HG03460 (cell line): ENCODE measurements at regions not wholly inside any gene's neighbourhood (a gene's known extent, or its start where the extent isn't known, plus 50 kb on each side); places are given as distances from the start of the nearest gene placed in this dataset.
"Not testable (repeated sequence)": the region's sequence is repeated elsewhere in the genome, so short reads cannot be mapped to it uniquely, and the experiment has no call there.

Experiments used
- ATAC-seq: cut with Tn5 transposase; IDR thresholded peaks from one replicate; pipeline ENCODE4 v1.9.1; 2021; ENCODE audit not compliant: unreplicated experiment

DNA sequence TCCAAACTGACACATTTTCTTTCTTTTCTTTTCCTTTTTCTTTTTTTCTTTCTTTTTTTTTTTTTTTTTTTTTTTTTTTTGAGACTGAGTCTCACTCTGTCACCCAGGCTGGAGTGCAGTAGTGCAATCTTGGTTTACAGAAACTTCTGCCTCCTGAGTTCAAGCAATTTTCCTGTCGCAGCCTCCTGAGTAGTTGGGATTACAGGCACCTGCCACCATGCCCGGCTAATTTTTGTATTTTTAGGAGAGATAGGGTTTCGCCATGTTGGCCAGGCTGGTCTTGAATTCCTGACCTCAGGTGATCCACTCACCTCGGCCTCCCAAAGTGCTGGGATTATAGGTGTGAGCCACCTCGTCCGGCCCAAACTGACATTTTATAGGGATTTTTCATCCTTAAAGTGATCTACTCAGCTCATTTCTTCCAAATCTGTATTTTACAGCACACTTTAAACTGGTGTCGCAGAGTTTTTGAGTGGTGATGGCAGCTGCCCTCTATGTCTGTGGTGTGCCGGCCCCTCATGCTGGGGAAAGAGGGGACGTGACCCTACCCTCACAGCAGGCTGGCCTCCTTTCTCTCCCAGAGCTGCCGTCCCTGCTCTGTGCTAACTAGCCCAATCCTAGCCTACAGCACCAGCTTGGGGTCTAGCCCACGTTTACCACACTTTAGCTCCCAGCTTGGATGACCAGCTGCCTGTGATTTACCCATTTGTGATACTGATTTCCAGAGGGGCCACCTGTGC, 211.9 kb upstream of the HAAO start:
- not testable (repeated sequence) for ATAC-seq

DNA sequence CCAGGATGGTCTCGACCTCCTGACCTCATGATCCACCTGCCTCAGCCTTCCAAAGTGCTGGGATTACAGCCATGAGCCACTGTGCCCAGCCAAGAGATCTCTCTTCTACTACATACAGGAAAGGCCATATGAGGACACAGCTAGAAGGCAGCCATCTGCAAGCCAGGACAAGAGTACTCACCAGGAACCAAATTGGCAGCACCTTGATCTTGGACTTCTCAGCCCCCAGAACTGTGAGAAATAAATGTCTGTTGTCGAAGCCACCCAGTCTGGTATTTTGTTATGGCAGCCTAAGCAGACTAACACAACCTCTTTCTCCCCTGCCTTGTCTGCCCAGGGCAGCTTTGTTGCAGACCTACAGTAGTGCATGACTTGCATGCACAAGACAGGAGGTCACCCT, 211.3 kb upstream of the HAAO start:
- no peak for ATAC-seq

DNA sequence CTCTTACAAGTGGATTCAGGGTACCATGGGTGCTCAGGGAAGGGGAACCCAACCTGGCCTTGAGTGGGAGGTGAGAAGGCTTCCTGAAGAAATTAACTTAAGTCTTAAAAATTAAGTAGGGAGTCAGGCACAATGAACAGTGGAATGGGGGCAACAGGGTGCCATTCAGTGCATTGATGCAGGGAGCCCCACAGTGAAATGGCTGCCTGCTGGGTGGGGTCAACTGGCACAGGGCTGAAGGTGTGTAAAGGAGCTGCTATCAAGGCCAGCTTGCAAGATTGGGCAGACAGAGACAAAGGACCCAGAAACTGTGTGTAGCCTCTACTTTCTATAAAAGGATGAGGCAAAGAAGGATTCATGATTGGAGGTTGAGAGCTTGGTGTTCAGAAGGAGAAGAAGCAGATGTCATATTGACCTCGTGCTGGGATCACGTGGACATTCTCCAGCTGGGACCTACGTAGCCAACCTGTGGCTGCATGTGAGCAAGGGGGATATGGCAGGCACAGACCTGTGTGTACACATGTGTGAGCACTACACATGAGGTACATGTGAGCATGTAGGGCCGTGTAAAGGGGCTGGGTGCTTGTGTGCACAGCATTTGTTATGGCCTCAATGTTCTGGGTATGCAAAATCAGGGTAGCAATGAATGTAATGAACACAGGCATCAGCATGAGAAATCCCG, 209.5 kb upstream of the HAAO start:
- ATAC-seq: no peak

DNA sequence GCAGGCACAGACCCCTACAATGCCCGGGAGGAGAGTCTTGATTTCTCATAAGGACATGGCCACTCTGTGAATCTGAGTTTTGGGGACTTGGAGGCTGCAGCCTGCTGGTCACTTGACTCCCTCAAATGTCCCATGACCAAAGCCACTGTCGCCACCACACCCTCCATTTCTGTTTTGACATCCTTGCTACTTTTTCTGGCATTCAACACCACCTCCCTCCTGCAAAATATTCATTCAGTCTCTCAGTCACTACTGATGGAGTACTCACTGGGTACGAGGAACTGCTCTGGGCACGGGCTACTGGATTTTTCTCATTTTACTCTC, 208.6 kb upstream of the HAAO start:
- ATAC-seq: no peak

DNA sequence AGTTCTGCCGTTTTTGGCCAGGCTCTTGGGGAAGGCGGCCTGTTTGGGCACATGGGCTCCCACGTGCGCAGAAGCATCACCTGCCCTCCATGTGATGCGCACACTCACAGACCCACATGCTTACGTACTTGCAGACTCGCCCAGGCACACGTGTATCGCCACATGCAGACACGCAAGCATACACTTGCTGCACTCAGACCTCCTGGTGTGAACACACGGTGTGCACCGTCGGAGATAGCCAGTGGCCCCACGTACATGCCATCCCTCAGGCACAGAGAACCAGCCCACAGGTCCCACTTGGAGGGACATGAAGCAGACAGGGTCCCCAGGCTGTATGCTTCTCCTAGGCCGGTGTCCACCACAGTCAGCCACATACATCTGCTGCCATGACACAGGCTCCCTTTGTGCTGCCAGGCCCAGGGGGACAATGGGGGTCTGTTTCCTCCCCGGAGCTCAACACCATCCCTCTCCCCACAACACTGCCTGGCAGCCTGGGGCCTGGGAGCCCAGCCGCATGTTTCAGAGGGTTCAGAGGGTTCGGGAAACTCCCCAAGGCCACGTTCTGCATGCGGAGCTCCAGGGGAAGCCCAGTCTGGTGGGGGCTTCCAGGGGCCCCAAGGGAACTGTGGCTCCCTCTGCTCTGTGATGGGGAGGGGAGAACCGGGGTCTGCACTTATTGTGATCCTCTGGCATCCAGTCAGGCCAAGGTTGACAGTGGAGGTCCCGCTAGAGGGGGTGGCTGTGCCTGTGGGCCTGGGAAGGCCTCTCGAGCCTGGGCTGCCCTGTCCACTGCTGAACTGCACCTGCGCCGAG, 208.1 kb upstream of the HAAO start:
- ATAC-seq: no peak

DNA sequence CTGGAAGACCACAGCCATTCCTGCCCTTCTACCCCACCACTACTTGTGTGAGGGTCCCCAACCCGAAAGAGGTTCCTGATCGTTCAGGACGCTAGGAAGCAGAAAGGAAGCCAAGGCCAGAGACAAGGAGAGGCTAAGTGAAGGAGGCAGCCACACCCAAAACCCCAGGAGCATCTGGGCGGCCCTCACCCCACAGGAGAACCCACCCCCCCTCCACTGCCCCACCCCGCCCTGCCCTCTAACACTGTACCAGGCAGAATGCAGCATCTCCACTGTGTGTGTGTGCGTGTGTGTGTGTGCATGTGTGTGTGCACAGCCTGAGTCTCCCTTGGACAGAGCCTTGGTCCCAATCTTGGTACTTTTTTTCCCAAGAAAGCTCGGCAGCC, 207.5 kb upstream of the HAAO start:
- no peak for ATAC-seq

DNA sequence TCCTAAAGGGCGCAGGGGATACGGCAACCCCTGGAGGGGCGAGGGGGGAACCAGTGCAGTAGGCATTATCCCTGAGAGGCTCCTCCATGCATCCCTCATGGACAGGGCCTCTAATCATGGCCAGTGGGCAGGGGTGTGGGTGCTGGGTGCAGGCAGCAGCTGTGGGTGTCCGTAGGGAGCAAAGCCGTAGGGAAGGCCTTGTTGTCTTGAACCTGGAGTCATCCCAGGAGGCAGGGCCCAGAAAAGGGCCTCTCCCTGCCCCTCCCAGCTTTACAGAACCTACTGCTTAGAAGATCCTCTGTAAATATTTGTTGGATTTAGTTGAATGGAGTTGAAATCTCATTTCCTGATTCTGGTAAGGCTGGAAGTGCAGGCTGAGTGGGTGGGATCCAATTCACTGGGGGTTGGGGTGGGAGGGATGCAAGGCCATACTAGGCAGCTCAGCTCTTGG, 207.0 kb upstream of the HAAO start:
- no peak for ATAC-seq

DNA sequence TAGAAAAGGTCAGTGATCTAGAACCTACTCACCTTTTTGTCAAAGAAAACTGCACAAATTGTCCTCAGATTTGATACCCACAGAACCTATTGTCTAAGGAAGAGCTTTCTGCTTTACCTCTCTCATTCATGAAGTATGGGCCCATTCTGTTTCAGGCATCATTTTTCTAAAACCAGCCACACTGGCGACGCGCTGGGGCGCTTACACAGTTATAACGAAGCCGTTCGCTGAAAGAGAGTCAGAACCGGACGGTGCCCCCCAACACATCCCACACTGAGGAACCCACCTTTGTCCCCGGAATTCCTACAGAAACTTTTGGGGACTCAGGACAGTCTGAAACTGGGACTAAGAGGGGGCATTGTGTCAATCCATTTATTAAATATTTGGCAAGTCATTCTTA, 206.3 kb upstream of the HAAO start:
- no peak for ATAC-seq

DNA sequence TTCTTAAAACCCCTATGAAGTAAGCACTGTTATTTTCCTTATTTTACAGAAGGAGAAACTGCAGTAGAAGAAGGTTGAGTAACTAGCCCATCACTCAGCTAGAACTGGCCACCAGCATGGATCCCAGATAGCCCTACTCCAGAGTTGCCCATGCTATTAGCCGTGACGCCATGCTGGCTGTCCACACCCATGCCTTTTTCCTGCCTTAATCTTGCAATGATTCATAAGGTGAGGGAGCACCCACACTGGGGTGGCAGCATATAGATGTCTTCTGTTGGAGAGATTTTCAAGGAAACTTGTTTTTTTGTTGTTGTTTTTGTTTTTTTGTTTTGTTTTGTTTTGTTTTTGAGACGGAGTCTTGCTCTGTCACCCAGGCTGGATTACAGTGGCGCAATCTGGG, 204.1 kb upstream of the HAAO start:
- no peak for ATAC-seq

DNA sequence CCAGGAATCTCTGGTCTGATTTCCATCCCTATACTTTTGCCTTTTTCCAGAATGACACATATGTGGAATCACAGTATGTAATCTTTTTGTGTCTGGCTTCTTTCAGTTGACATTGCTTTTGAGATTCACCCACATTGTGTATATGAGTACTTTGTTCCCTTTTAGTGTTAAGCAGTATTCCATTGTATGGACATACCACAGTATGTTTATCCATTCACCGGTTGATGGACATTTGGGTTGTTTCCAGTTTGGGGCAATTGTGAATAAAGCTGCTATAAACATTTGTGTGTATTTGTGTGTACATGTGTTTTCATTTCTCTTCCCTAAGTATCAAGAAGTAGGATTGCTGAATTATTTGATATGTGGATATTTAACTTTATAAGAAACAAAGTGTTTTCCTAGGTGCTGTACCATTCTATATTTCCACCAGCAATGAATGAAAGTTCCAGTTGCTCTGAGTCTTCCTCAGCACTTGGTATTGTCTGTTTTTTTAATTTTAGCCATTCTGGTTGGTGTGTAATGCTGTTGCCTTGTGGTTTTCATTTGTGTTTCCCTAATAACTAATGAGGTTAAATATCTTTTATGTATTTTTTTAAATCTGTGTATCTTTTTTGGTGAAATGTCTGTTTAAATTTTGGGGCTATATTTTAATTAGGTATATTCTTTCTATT, 203.5 kb upstream of the HAAO start:
- ATAC-seq: no peak

DNA sequence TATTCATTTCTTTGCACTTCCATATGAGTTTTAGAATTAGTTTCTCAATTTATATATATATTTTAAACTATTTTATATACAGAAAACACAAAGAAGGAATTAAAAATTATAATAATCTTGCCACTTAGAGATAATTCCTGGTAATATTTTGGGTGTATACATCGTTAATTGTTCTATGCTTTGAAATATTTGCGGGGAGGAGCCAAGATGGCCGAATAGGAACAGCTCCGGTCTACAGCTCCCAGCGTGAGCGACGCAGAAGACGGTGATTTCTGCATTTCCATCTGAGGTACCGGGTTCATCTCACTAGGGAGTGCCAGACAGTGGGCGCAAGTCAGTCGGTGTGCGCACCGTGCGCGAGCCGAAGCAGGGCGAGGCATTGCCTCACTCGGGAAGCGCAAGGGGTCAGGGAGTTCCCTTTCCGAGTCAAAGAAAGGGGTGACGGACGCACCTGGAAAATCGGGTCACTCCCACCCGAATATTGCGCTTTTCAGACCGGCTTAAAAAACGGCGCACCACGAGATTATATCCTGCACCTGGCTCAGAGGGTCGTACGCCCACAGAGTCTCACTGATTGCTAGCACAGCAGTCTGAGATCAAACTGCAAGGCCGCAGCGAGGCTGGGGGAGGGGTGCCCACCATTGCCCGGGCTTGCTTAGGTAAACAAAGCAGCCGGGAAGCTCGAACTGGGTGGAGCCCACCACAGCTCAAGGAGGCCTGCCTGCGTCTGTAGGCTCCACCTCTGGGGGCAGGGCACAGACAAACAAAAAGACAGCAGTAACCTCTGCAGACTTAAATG, 197.1 kb upstream of the HAAO start:
- ATAC-seq: not testable (repeated sequence)

DNA sequence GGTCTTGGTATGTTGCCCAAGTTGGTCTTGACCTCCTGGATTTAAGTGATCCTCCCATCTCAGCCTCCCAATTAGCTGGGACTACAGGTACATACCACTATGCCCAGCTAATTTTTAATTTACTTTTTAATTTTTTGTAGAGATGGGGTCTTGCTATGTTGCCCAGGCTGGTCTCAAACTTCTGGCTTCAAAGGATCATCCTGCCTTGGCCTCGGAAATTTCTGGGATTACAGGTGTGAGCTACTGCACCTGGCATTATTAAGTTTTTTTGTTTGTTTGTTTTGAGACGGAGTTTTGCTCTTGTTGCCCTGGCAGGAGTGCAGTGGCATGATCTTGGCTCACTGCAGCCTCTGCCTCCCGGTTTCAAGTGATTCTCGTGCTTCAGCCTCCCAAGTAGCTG, 195.7 kb upstream of the HAAO start:
- not testable (repeated sequence) for ATAC-seq

DNA sequence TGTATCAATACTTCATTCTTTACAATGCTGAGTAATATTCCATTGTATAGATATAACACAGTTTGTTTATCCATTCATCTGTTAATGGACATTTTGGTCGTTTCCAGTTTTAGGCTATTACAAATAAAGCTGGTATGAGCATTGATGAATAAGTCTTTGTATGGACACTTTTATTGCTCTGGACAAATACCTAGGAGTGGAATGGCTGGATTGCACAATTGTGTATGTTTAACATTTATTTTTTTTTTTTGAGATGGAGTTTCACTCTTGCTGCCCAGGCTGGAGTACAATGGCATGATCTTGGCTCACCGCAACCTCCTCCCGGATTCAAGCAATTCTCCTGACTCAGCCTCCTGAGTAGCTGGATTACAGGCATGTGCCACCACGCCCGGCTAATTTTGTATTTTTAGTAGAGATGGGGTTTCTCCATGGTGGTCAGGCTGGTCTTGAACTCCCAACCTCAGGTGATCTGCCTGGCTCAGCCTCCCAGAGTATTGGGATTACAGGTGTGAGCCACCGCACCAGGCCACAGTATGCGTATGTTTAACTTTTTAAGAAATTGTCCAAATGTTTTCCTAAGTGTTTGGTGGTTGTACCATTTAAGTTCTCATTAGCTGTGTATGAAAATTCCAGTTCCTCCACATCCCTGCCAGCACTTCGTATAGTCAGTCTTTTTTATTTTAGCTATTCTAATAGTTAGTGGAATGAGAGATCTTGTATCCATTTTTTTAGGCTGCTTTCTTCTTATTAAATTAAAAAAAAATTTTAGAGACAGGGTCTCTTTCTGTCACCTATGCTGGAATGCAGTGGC, 194.9 kb upstream of the HAAO start:
- ATAC-seq: no peak

DNA sequence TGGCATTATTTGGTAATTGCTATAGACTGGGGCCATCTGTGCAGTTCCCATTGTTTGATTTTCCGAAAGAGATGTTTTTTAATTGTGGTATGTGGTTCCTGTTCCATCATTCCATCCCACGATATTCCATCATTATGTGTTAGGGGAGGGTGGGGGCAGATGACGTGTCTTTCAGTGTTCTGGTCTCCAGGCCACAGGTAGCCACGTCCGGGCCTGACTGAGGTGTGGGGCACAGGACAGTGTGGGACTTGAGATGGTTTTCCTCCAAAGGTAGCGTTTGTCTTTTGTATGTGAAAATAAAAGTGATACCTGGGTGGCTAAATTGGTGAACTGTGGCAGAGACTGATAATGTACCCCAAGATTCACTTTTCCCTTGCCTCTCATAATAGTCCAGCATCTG, 192.2 kb upstream of the HAAO start:
- no peak for ATAC-seq

DNA sequence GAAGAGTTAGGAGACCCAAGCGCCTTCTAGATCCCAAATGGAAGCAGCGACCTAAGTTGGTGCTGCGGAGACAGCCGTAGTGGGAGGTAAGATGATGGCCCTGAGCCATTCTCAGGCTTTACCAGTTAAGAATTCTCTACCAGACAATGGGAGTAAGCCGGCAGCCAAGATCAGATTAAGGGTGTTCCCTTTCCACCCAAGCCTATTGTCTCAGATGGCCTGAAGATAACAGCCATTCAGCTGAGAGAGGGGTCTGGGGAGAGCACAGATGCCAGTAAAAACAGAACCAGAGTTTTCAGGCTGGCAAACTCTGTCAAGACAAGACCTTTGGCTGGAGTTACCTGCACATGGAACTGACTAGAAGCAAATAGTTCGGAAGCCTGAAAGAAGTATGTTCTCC, 191.7 kb upstream of the HAAO start:
- no peak for ATAC-seq

DNA sequence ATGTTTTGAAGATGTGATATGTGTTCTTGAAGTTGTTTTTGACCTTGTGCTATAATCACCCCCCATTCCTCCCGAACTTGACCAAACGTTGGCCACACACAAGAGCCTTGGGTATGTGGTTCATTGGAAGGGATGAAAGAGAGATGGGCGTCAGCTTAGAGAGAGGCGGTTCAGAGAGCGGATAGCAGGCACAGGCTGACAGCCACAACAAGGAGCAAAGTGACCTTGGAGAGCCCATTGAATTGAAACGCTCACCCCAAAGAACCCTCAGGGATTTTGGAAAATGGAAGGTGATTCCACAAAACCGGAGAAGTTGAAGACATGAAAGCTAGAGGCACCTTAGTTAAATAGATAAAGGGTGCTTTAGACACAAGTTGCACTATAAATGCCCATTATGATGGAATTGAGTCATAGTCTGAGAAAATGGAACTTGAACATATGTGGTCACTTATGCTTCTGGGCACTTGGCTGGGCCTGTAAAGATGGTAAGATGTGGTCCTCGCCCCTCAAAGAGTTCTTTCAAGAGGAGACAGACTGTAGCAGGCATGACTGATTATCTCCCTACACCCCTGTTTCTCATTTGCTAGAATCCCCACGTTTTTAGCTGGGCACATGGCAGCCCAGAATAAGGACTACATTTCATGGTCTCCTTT, 188.5 kb upstream of the HAAO start:
- ATAC-seq: no peak

DNA sequence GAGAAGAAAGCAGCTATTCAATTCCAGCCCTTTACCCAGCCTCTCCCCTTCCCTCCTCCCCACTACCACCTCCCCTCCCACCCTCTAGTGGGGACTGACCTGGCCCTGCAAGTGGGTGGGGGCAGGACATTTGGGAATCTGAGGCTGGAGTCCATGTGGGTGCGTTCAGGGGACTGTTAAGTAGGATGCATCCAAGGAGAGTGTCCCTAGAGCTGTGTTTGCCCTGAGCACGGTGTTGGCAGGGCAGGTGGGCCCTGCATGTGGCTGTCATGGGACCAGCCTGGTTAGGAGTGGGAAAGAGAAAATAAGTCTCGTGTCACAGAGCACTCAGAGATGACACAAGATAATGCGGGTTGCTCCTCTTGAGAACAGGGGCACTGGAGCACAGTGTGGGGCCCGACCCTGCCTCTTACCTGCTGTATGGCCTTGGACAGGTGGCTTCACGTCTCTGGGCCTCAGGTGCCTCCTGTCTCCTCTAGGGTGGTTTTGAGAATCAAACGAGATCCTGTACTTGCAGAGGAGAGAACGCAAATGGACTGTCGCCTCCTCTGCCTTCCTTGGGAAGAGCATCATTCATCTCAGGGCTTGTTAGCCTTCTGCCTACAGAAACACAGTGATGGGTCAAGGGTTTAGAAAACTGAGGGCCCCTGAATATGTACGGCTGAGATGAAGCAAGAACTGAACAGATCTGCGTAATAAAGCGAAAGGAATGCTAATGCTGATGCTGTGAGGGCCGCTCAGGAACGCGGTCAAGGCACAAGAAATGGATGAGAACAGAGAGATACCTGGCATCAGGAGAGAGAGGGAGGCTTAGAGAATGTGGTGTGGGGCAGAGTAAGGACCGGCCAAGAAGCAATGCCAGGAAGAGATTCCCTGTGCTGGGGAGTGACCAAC, 187.7 kb upstream of the HAAO start:
- no peak for ATAC-seq

DNA sequence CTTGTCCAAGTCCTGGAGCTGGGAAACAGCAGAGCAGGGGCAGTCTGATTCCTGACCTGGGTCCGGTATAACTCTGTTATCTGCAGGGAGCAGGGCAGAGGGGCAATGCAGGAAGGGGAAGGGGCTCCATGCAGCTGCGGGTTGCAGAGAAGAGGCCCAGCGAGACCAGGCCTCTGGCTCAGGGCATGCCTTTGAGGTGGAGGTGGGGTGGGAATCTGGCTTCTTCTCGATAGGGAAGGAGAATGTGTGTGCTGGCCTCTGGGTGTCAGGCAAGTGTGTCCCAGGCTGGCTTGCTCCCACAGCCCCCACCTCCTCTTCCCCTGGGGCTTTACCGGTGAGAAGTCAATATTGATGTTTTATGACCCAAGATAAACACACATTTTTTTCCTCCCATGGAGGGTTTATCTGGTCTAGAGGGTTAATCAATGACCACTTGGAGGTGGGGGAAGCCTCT, 187.1 kb upstream of the HAAO start:
- ATAC-seq: no peak
